ENCODE measurements at regions not wholly inside any gene's neighbourhood (a gene's known extent, or its start where the extent isn't known, plus 50 kb on each side); places are given as distances from the start of the nearest gene placed in this dataset.

GRCh38 chr3:87423336-87423735, 147.0 kb upstream of the POU1F1 start:
- TF ChIP-seq, protein P1, sequence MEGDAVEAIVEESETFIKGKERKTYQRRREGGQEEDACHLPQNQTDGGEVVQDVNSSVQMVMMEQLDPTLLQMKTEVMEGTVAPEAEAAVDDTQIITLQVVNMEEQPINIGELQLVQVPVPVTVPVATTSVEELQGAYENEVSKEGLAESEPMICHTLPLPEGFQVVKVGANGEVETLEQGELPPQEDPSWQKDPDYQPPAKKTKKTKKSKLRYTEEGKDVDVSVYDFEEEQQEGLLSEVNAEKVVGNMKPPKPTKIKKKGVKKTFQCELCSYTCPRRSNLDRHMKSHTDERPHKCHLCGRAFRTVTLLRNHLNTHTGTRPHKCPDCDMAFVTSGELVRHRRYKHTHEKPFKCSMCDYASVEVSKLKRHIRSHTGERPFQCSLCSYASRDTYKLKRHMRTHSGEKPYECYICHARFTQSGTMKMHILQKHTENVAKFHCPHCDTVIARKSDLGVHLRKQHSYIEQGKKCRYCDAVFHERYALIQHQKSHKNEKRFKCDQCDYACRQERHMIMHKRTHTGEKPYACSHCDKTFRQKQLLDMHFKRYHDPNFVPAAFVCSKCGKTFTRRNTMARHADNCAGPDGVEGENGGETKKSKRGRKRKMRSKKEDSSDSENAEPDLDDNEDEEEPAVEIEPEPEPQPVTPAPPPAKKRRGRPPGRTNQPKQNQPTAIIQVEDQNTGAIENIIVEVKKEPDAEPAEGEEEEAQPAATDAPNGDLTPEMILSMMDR (IDR thresholded peaks at IDR 0.05; ENCODE audit: borderline replicate concordance, insufficient read depth, low read depth, low read length) = no peak
- no peak overlapping the region for H3K4me3 ChIP-seq (ENCODE audit: low read depth, low read length)

GRCh38 chr3:87422333-87422732, 145.9 kb upstream of the POU1F1 start:
- TF ChIP-seq, protein P1 (IDR thresholded peaks at IDR 0.05; ENCODE audit: borderline replicate concordance, insufficient read depth, low read depth, low read length) = no peak
- H3K4me3 ChIP-seq (ENCODE audit: low read depth, low read length) = no peak overlapping the region

DNA sequence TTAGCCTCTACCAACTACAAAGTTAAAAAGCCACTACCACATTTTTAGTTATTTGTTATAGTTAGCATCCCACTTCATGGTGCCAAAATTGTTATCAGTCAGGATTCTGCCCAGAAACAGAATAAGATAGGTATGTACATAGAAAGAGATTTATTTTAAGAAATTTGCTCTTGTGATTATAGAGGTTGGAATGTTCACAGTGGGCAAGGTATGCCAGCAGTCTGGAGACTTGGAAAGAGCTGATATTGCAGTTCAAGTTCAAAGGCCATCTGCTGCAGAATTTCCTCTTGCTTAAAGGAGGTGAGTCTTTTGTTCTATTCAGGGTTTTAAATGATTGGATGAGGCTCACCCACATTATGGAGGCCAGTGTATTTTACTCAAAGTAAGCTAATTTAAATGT, 143.8 kb upstream of the POU1F1 start:
- H3K4me3 ChIP-seq (ENCODE audit: low read depth, low read length) = no peak overlapping the region
- TF ChIP-seq, protein P1 (IDR thresholded peaks at IDR 0.05; ENCODE audit: borderline replicate concordance, insufficient read depth, low read depth, low read length) = no peak

DNA sequence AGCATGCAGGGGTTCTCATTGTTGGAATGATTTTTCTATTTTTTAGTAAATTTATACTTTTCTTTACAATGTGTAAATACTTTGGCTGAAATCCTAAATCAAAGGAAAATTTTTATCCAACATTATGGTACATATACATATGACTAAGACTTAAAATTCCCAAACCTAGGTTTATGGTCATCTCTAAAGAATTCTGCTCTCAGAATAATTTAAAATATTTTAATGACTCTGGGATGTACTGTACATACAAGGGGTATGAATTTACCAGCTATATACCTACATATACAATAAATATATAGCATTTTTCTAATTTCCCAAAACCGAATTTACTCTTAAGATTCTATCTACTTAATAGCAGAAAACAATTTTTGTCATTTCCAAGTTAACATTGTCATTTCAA, 137.9 kb upstream of the POU1F1 start:
- H3K4me3 ChIP-seq (ENCODE audit: low read depth, low read length) = no peak overlapping the region
- TF ChIP-seq, protein P1 (IDR thresholded peaks at IDR 0.05; ENCODE audit: borderline replicate concordance, insufficient read depth, low read depth, low read length) = no peak

GRCh38 chr3:87413814-87414213, 137.4 kb upstream of the POU1F1 start:
- TF ChIP-seq, protein P1 (IDR thresholded peaks at IDR 0.05; ENCODE audit: borderline replicate concordance, insufficient read depth, low read depth, low read length) = no peak
- H3K4me3 ChIP-seq (ENCODE audit: low read depth, low read length) = no peak overlapping the region

GRCh38 chr3:87410110-87410509, 133.7 kb upstream of the POU1F1 start:
- TF ChIP-seq, protein P1 (IDR thresholded peaks at IDR 0.05; ENCODE audit: borderline replicate concordance, insufficient read depth, low read depth, low read length) = no peak
- no peak overlapping the region for H3K4me3 ChIP-seq (ENCODE audit: low read depth, low read length)

DNA sequence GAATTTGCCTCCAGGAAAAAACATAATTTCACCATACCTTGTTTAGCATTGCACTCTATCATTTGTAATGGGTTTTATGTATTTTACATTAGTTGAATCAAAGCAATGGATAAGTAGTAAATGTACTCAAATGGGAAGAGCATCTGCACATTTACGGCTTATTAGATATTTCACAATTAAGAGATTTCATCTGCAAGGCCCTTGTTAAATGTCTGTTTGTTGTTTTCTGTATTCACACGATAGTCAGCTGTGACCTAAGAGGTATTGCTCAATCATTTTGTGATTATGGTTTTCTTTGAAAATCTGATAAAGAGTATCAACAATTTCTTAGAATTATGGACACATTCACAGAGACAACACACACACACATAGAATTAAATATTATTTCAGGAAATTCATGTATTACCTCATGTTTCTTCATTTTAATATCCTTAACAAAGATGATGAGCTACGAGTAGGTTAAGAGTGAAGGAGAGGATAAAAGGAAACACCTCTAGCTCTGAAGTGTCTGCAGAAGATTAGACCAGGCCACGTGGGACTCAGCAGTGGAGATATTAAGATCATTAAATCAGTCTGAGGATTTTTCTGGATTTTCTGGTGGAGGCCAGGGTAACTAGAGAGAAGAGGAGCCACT, 121.9 kb upstream of the POU1F1 start:
- no peak overlapping the region for H3K4me3 ChIP-seq (ENCODE audit: low read depth, low read length)
- TF ChIP-seq, protein P1 (IDR thresholded peaks at IDR 0.05; ENCODE audit: borderline replicate concordance, insufficient read depth, low read depth, low read length) = no peak

All from GM12875 (cell line).